ENCODE measurements at regions not wholly inside any gene's neighbourhood (a gene's known extent, or its start where the extent isn't known, plus 50 kb on each side); places are given as distances from the start of the nearest gene placed in this dataset.

GRCh38 chr14:54331516-54331915 lies 65.3 kb upstream of the CDKN3 start:
- H3K36me3 ChIP-seq (ENCODE audit: control insufficient read depth, insufficient read depth, low read length) = no peaks in the 10 kb centered on the region
- no peak overlapping the region for H3K27ac ChIP-seq (ENCODE audit: low read depth, low read length)
- Mint-ChIP-seq H3K36me3 (ENCODE audit: low read depth) (no peaks in the 10 kb centered on the region), H3K27ac (no peak overlapping the region), H3K4me3 (no peak overlapping the region), H3K9me3 (no peaks in the 10 kb centered on the region), H3K4me1 (peaks cover 23% of the 10 kb centered on the region), H3K27me3 (ENCODE audit: insufficient read depth) (no peaks in the 10 kb centered on the region)
- WGBS, 2 experiments (ENCODE audit: insufficient coverage in 1 of 2, insufficient read length in 1 of 2) = 79 to 84% methylated on average over 4 to 5 of the region's 5 CpGs
- peaks cover 5% of the 10 kb centered on the region for H3K4me1 ChIP-seq (ENCODE audit: control insufficient read depth, insufficient read depth, low read length)
- H3K9ac ChIP-seq (ENCODE audit: extremely low read depth, low read length, poor library complexity, severe bottlenecking) = no peak overlapping the region
- no peaks in the 10 kb centered on the region for H3K27me3 ChIP-seq (ENCODE audit: control insufficient read depth, insufficient read depth, low read length, poor library complexity, severe bottlenecking)
- H3K9me3 ChIP-seq (ENCODE audit: control insufficient read depth, low read length) = peaks cover 8% of the 10 kb centered on the region
- no peak overlapping the region for H3K4me3 ChIP-seq (ENCODE audit: low read length)
- DNase-seq = no peak
- no peak for TF ChIP-seq CTCF (conservative IDR thresholded peaks at IDR 0.05)

DNA sequence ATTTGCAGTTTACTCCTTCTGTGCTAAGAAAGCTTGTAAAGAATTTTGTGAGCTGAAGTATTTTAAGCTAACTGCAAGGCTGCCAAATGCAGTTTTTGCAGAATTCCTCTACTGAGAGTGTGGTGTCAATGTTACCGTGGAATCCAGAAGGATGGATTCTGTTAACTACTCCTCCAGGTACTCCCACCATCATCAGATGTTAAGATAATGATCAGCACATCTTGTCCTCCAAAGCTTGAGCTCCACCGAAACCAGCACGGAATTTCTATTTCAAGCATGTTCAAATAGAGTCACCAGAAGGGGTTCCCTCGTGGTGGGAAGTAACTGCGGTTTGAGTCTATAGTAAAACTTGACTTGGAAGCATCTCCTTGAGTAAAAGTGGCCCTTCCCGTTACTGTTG lies 64.3 kb upstream of the CDKN3 start:
- Histone ChIP-seq H3K36me3 (ENCODE audit: control insufficient read depth, insufficient read depth, low read length) (no peaks in the 10 kb centered on the region), H3K27ac (ENCODE audit: low read depth, low read length) (no peak overlapping the region), H3K9ac (ENCODE audit: extremely low read depth, low read length, poor library complexity, severe bottlenecking) (no peak overlapping the region), H3K9me3 (ENCODE audit: control insufficient read depth, low read length) (peaks cover 8% of the 10 kb centered on the region), H3K4me3 (ENCODE audit: low read length) (no peak overlapping the region), H3K4me1 (ENCODE audit: control insufficient read depth, insufficient read depth, low read length) (peaks cover 5% of the 10 kb centered on the region), H3K27me3 (ENCODE audit: control insufficient read depth, insufficient read depth, low read length, poor library complexity, severe bottlenecking) (no peaks in the 10 kb centered on the region)
- Mint-ChIP-seq H3K4me3 (no peak overlapping the region), H3K4me1 (peaks cover 28% of the 10 kb centered on the region), H3K36me3 (ENCODE audit: low read depth) (no peaks in the 10 kb centered on the region), H3K27me3 (ENCODE audit: insufficient read depth) (no peaks in the 10 kb centered on the region), H3K27ac (no peak overlapping the region), H3K9me3 (no peaks in the 10 kb centered on the region)
- no peak for TF ChIP-seq CTCF (conservative IDR thresholded peaks at IDR 0.05)
- no peak for DNase-seq
- WGBS, 2 experiments (ENCODE audit: insufficient coverage in 1 of 2, insufficient read length in 1 of 2) = 91 to 97% methylated on average over 6 of the region's 6 CpGs

GRCh38 chr14:54333511-54333910 lies 63.3 kb upstream of the CDKN3 start:
- H3K27ac ChIP-seq (ENCODE audit: low read depth, low read length) = no peak overlapping the region
- no peak for TF ChIP-seq CTCF (conservative IDR thresholded peaks at IDR 0.05)
- no peaks in the 10 kb centered on the region for H3K9me3 Mint-ChIP-seq
- no peak overlapping the region for H3K27ac Mint-ChIP-seq
- H3K9me3 ChIP-seq (ENCODE audit: control insufficient read depth, low read length) = peaks cover 8% of the 10 kb centered on the region
- H3K27me3 Mint-ChIP-seq (ENCODE audit: insufficient read depth) = no peaks in the 10 kb centered on the region
- no peak overlapping the region for H3K9ac ChIP-seq (ENCODE audit: extremely low read depth, low read length, poor library complexity, severe bottlenecking)
- no peaks in the 10 kb centered on the region for H3K36me3 Mint-ChIP-seq (ENCODE audit: low read depth)
- WGBS, 2 experiments (ENCODE audit: insufficient coverage in 1 of 2, insufficient read length in 1 of 2) = 95 to 100% methylated on average over 2 to 4 of the region's 4 CpGs
- no peaks in the 10 kb centered on the region for H3K27me3 ChIP-seq (ENCODE audit: control insufficient read depth, insufficient read depth, low read length, poor library complexity, severe bottlenecking)
- H3K4me1 Mint-ChIP-seq = peaks cover 37% of the 10 kb centered on the region
- peaks cover 5% of the 10 kb centered on the region for H3K4me1 ChIP-seq (ENCODE audit: control insufficient read depth, insufficient read depth, low read length)
- no peaks in the 10 kb centered on the region for H3K36me3 ChIP-seq (ENCODE audit: control insufficient read depth, insufficient read depth, low read length)
- no peak overlapping the region for H3K4me3 ChIP-seq (ENCODE audit: low read length)
- H3K4me3 Mint-ChIP-seq = no peak overlapping the region
- no peak for DNase-seq

Measured in endodermal cell (in vitro differentiated cells).